GM23338 (cell line): ENCODE measurements at regions not wholly inside any gene's neighbourhood (a gene's known extent, or its start where the extent isn't known, plus 50 kb on each side); places are given as distances from the start of the nearest gene placed in this dataset.

Source experiments
- ATAC-seq: fragments of 200-7000 bp; cut with Tn5 transposase; 3 replicates; pipeline ENCODE4 v1.9.1; 2020
- DNase-seq: peaks from one replicate; pipeline ENCODE4 v3.0.0-alpha.2; 2015; ENCODE audit warnings: low spot score
- H2AFZ ChIP-seq: fragments of 200-600 bp; sonication (generic); 2 replicates; pipeline ENCODE4 v1.8.0; 2016; ENCODE audit warnings: antibody characterized with exemption, mild to moderate bottlenecking, moderate library complexity
- H3F3A ChIP-seq: fragments of 200-600 bp; sonication (generic); replicated peaks from 2 replicates; pipeline ENCODE4 v1.8.0; 2017; ENCODE audit warnings: antibody characterized with exemption, mixed run types, low read depth
- H3K27ac ChIP-seq: fragments of 200-600 bp; sonication (generic); 2 replicates; pipeline ENCODE4 v1.6.1; 2016; ENCODE audit warnings: low read depth
- H3K27me3 ChIP-seq: fragments of 200-600 bp; sonication (generic); 2 replicates; pipeline ENCODE4 v1.8.0; 2016; ENCODE audit warnings: mild to moderate bottlenecking, mixed run types, moderate library complexity; ENCODE audit not compliant: insufficient read depth
- H3K36me3 ChIP-seq: fragments of 200-600 bp; sonication (generic); 2 replicates; pipeline ENCODE4 v1.8.0; 2016; ENCODE audit warnings: mild to moderate bottlenecking; ENCODE audit not compliant: insufficient read depth
- H3K4me1 ChIP-seq: fragments of 200-600 bp; sonication (generic); 2 replicates; pipeline ENCODE4 v1.8.0; 2016; ENCODE audit warnings: mild to moderate bottlenecking, moderate library complexity; ENCODE audit not compliant: insufficient read depth
- H3K4me2 ChIP-seq: fragments of 200-600 bp; sonication (generic); 2 replicates; pipeline ENCODE4 v1.7.1; 2017; ENCODE audit warnings: mixed run types
- H3K4me3 ChIP-seq: fragments of 200-600 bp; sonication (generic); 2 replicates; pipeline ENCODE4 v1.6.1; 2016; ENCODE audit warnings: mixed run types
- H3K79me2 ChIP-seq: fragments of 200-600 bp; sonication (generic); replicated peaks from 2 replicates; pipeline ENCODE4 v1.8.0; 2017; ENCODE audit warnings: mild to moderate bottlenecking; ENCODE audit not compliant: insufficient read depth
- H3K9me2 ChIP-seq: fragments of 200-600 bp; sonication (generic); 2 replicates; pipeline ENCODE4 v1.8.0; 2017; ENCODE audit not compliant: insufficient read depth
- H4K20me1 ChIP-seq: fragments of 200-600 bp; sonication (generic); replicated peaks from 2 replicates; pipeline ENCODE4 v1.8.0; 2017; ENCODE audit warnings: mild to moderate bottlenecking; ENCODE audit not compliant: insufficient read depth
- H3K27ac Mint-ChIP-seq: 2 replicates; pipeline ENCODE4 v1.8.0; 2020; ENCODE audit warnings: inconsistent platforms, mild to moderate bottlenecking, moderate library complexity, mixed read lengths
- H3K27me3 Mint-ChIP-seq: 3 replicates; pipeline ENCODE4 v1.8.0; 2022; ENCODE audit warnings: low read depth, mild to moderate bottlenecking, moderate library complexity, mixed read lengths, inconsistent platforms; ENCODE audit not compliant: insufficient read depth, poor library complexity
- H3K36me3 Mint-ChIP-seq: 3 replicates; pipeline ENCODE4 v1.8.0; 2021; ENCODE audit warnings: low read depth, mild to moderate bottlenecking, inconsistent platforms, moderate library complexity, mixed read lengths
- H3K4me1 Mint-ChIP-seq: 3 replicates; pipeline ENCODE4 v1.8.0; 2020; ENCODE audit warnings: mild to moderate bottlenecking, inconsistent platforms, mixed read lengths
- H3K4me3 Mint-ChIP-seq: 3 replicates; pipeline ENCODE4 v1.8.0; 2021; ENCODE audit warnings: moderate library complexity, mild to moderate bottlenecking, inconsistent platforms, mixed read lengths
- H3K9me3 Mint-ChIP-seq: 3 replicates; pipeline ENCODE4 v1.8.0; 2020; ENCODE audit warnings: moderate library complexity, mild to moderate bottlenecking, inconsistent platforms, mixed read lengths
- CREB1 ChIP-seq: fragments of 250-450 bp; sonication (Bioruptor Pico); IDR thresholded peaks from 2 replicates; pipeline ENCODE4 v1.5.0; 2020; ENCODE audit warnings: low read depth, mild to moderate bottlenecking, moderate library complexity
- ETS1 ChIP-seq: IDR thresholded peaks from 2 replicates; pipeline ENCODE4 v1.6.1; 2016; ENCODE audit warnings: antibody characterized with exemption
- EZH2phosphoT487 ChIP-seq: fragments of 200-600 bp; sonication (generic); IDR thresholded peaks from one replicate; pipeline ENCODE4 v1.8.1; 2018; ENCODE audit warnings: antibody characterized with exemption; ENCODE audit not compliant: unreplicated experiment
- JUNB ChIP-seq: IDR thresholded peaks from one replicate; pipeline ENCODE4 v1.6.1; 2016; ENCODE audit warnings: antibody characterized with exemption; ENCODE audit not compliant: unreplicated experiment
- NANOG ChIP-seq: IDR thresholded peaks from 2 replicates; pipeline ENCODE4 v1.6.1; 2016; ENCODE audit warnings: antibody characterized with exemption, borderline replicate concordance
- POLR2AphosphoS5 ChIP-seq: IDR thresholded peaks from 2 replicates; pipeline ENCODE4 v1.6.1; 2016; ENCODE audit warnings: antibody characterized with exemption, low read depth
- ZNF114 ChIP-seq: fragments of 250-450 bp; sonication (Bioruptor Pico); IDR thresholded peaks from 2 replicates; pipeline ENCODE4 v1.5.0; 2020; ENCODE audit warnings: mild to moderate bottlenecking, moderate library complexity
- ZNF331 ChIP-seq: fragments of 250-450 bp; sonication (Bioruptor Pico); IDR thresholded peaks from 2 replicates; pipeline ENCODE4 v1.5.0; 2020; ENCODE audit warnings: low read depth, mild to moderate bottlenecking, moderate library complexity
- TF ChIP-seq, protein P1 (sequence below): IDR thresholded peaks from one replicate; pipeline ENCODE4 v1.6.1; 2018; ENCODE audit warnings: antibody characterized with exemption; ENCODE audit not compliant: unreplicated experiment

- no peak for TF ChIP-seq ETS1
- TF ChIP-seq CREB1 (CRISPR knock-in tag) = no peak
Observed at GRCh38 chr4:4740071-4740470, 119.4 kb upstream of the MSX1 start (continued).

DNA sequence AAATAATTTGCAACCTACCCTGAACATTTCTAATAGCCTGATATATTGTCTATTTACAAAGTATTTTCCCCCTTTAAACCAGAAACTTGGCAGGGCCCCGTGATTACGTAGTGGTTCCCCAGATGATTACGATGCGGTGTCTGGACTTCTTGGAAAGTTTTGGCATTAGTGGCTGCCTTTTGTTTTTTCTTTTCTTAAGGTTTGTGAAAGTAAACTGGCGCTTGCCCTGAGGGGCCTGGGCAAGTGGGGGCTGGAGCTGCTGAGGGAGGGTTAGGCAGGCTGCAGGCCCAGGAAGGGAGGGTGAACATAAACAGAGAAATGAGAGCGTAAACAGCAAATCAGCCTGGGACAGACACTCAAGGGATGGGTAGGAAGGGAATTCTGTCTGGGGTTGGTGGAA lies 123.6 kb upstream of the MSX1 start:
- no peaks in the 10 kb centered on the region for H3K36me3 ChIP-seq
- no peaks in the 10 kb centered on the region for H3F3A ChIP-seq
- no peaks in the 10 kb centered on the region for H3K9me3 Mint-ChIP-seq
- TF ChIP-seq ZNF331 (CRISPR knock-in tag) = no peak
- no peak for TF ChIP-seq EZH2phosphoT487
- TF ChIP-seq JUNB = no peak
- TF ChIP-seq ZNF114 = no peak
- H3K27ac ChIP-seq = no peak overlapping the region
- H3K4me2 ChIP-seq = no peak overlapping the region
- no peak overlapping the region for H3K4me3 ChIP-seq
- no peak overlapping the region for H3K27ac Mint-ChIP-seq
- no peaks in the 10 kb centered on the region for H3K27me3 ChIP-seq
- no peak overlapping the region for H3K4me3 Mint-ChIP-seq
- H3K4me1 ChIP-seq = peaks cover 8% of the 10 kb centered on the region; the same call in 1 of the 2 replicates
- H3K4me1 Mint-ChIP-seq = peaks cover 7% of the 10 kb centered on the region
- H3K36me3 Mint-ChIP-seq = no peaks in the 10 kb centered on the region
- peaks cover 5% of the 10 kb centered on the region for H3K27me3 Mint-ChIP-seq
- H3K9me2 ChIP-seq = no peaks in the 10 kb centered on the region
- no peak for DNase-seq
- H3K79me2 ChIP-seq = no peaks in the 10 kb centered on the region
- 0 out of 2 replicates have a peak, but pooled peaks cover 5% of the 10 kb centered on the region for H4K20me1 ChIP-seq
- no peak overlapping the region for H2AFZ ChIP-seq
- no peak for ATAC-seq

DNA sequence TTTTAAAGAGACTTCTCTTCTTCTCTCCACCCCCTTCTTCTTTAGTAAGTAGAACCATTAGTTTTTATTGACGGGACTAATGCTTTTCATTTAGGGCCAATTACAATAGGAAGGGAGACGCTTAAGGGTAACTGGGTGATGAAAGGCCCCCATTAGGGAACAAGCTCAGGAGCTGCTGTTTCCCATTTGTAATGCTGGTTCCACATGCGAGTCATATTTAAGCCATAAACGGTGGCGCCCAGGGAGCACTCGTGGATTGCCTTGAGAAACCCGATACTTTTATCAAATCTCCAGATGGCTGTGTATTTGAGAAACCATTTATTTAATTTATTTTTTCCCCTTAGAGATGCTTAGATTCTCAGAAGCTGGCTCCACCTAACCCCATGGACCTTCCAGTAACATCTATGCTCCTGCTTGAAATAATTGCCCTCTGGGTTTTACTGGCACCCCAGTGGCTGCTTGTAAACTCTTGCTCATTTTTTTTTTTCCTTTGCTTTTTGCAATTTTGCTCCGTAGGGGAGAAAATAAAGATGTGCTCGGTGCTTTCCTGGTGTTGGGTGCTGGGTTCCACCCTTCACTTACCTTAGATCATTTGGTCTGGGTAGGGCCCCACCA lies 124.2 kb upstream of the MSX1 start:
- peaks cover 12% of the 10 kb centered on the region; the same call in 1 of the 2 replicates for H3K4me1 ChIP-seq
- H2AFZ ChIP-seq = no peak overlapping the region
- Mint-ChIP-seq H3K36me3 (no peaks in the 10 kb centered on the region), H3K4me1 (peaks cover 12% of the 10 kb centered on the region), H3K27ac (no peak overlapping the region), H3K9me3 (no peaks in the 10 kb centered on the region), H3K27me3 (peaks cover 7% of the 10 kb centered on the region), H3K4me3 (no peak overlapping the region)
- H3K9me2 ChIP-seq = no peaks in the 10 kb centered on the region
- no peaks in the 10 kb centered on the region for H3K36me3 ChIP-seq
- no peak overlapping the region for H3K4me3 ChIP-seq
- H3F3A ChIP-seq = no peaks in the 10 kb centered on the region
- no peaks in the 10 kb centered on the region for H3K27me3 ChIP-seq
- H3K4me2 ChIP-seq = no peak overlapping the region
- no peak overlapping the region for H3K27ac ChIP-seq
- H3K79me2 ChIP-seq = no peaks in the 10 kb centered on the region
- ATAC-seq = no peak
- 0 out of 2 replicates have a peak, but pooled peaks cover 5% of the 10 kb centered on the region for H4K20me1 ChIP-seq
- no peak for DNase-seq
- TF ChIP-seq NANOG (no peak), EZH2phosphoT487 (no peak), ETS1 (no peak), ZNF331 (CRISPR knock-in tag) (no peak), JUNB (no peak), ZNF114 (no peak), POLR2AphosphoS5 (no peak)
- TF ChIP-seq, protein P1, sequence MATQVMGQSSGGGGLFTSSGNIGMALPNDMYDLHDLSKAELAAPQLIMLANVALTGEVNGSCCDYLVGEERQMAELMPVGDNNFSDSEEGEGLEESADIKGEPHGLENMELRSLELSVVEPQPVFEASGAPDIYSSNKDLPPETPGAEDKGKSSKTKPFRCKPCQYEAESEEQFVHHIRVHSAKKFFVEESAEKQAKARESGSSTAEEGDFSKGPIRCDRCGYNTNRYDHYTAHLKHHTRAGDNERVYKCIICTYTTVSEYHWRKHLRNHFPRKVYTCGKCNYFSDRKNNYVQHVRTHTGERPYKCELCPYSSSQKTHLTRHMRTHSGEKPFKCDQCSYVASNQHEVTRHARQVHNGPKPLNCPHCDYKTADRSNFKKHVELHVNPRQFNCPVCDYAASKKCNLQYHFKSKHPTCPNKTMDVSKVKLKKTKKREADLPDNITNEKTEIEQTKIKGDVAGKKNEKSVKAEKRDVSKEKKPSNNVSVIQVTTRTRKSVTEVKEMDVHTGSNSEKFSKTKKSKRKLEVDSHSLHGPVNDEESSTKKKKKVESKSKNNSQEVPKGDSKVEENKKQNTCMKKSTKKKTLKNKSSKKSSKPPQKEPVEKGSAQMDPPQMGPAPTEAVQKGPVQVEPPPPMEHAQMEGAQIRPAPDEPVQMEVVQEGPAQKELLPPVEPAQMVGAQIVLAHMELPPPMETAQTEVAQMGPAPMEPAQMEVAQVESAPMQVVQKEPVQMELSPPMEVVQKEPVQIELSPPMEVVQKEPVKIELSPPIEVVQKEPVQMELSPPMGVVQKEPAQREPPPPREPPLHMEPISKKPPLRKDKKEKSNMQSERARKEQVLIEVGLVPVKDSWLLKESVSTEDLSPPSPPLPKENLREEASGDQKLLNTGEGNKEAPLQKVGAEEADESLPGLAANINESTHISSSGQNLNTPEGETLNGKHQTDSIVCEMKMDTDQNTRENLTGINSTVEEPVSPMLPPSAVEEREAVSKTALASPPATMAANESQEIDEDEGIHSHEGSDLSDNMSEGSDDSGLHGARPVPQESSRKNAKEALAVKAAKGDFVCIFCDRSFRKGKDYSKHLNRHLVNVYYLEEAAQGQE = no peak
